Tibial nerve (tissue), 4 donors: ENCODE measurements at regions not wholly inside any gene's neighbourhood (a gene's known extent, or its start where the extent isn't known, plus 50 kb on each side); places are given as distances from the start of the nearest gene placed in this dataset.

ENCODE experiments used
- CTCF ChIP-seq, 5 experiments: fragments of 200-600 bp in 3 of 5; fragments of 450-650 bp in 2 of 5; sonication (generic) in 3 of 5; IDR thresholded peaks; one replicate each; pipeline ENCODE4 v1.5.1; 2016 to 2019; ENCODE audit warnings: antibody characterized with exemption in 5 of 5, mild to moderate bottlenecking in 3 of 5, moderate library complexity in 2 of 5
- EP300 ChIP-seq, 2 donors: sonication (generic); formaldehyde crosslinking; IDR thresholded peaks; one replicate each; pipeline ENCODE4 v1.6.1; 2017; ENCODE audit warnings: antibody characterized with exemption in 2 of 2, mild to moderate bottlenecking in 1 of 2
- POLR2A ChIP-seq, 2 donors: fragments of 450-650 bp; IDR thresholded peaks; one replicate each; pipeline ENCODE4 v1.6.1; 2017; ENCODE audit warnings: antibody characterized with exemption in 2 of 2, mild to moderate bottlenecking in 2 of 2, moderate library complexity in 2 of 2

- TF ChIP-seq CTCF (IDR thresholded peaks at IDR 0.05) (no peak), POLR2A (IDR thresholded peaks at IDR 0.05) (no peak), EP300 (IDR thresholded peaks at IDR 0.05) (no peak)
Observed at GRCh38 chr15:29377161-29377560, 107.5 kb upstream of the NSMCE3 start.
